GM12878 (cell line): ENCODE measurements at regions not wholly inside any gene's neighbourhood (a gene's known extent, or its start where the extent isn't known, plus 50 kb on each side); places are given as distances from the start of the nearest gene placed in this dataset.
A peak's percentile ranks its signal among the peaks of the same experiment; 100 is the strongest.

ENCODE experiments used
- ATAC-seq: fragments of 200-7000 bp; cut with Tn5 transposase; 3 replicates; pipeline ENCODE4 v1.9.1; 2020; ENCODE audit warnings: mild to moderate bottlenecking, moderate library complexity
- BruUV-seq: library from RNA; stranded (reverse); fragments of 400-500 nt; replicated peaks from 2 replicates; lab custom pipeline; 2021; lab: Mats Ljungman, UMichigan
- CTCF ChIA-PET: fragments of 300-600 bp; sonication (Branson Sonifier 250); formaldehyde crosslinking; extraction: SDS; loops from one replicate; lab custom pipeline; 2021; ENCODE audit warnings: inconsistent platforms; lab: Yijun Ruan, JAX
- POLR2A ChIA-PET: fragments of 350-600 bp; formaldehyde crosslinking; extraction: SDS; loops from one replicate; lab custom pipeline; 2021; ENCODE audit warnings: inconsistent platforms; lab: Charles Lee
- RAD21 ChIA-PET: fragments of 300-600 bp; sonication (Branson Sonifier 250); formaldehyde crosslinking; loops from one replicate; lab custom pipeline; 2023; ENCODE audit warnings: antibody characterized with exemption; ENCODE audit not compliant: unreplicated experiment; lab: Charles Lee
- SMC1A ChIA-PET: fragments of 300-600 bp; sonication (Branson Sonifier 250); formaldehyde crosslinking; loops from one replicate; lab custom pipeline; 2023; ENCODE audit not compliant: unreplicated experiment, uncharacterized antibody; lab: Charles Lee
- DNase-seq: peaks from one replicate; pipeline ENCODE4 v3.0.0-alpha.2; 2011; ENCODE audit warnings: low read depth, low spot score
- FAIRE-seq: peaks from 3 replicates; lab custom pipeline; 2011; peaks lifted over from hg19 to GRCh38; lab: Jason Lieb, UNC
- H2AFZ ChIP-seq: 2 replicates; pipeline ENCODE4 v1.6.0; 2011; ENCODE audit warnings: low read depth, low read length, control low read depth; ENCODE audit not compliant: control insufficient read depth
- H3K27ac ChIP-seq: 2 replicates; pipeline ENCODE4 v1.5.1; 2011; ENCODE audit warnings: control low read depth; ENCODE audit not compliant: control insufficient read depth, insufficient read depth
- H3K27me3 ChIP-seq, 2 experiments: replicated peaks in 1 of 2; 2 replicates each; pipeline versions ENCODE4 v1.6.0 to v1.6.1; 2011; ENCODE audit warnings: low read length in 1 of 2; ENCODE audit not compliant: control insufficient read depth in 2 of 2, insufficient read depth in 2 of 2
- H3K36me3 ChIP-seq, 2 experiments: 2 replicates each; pipeline ENCODE4 v1.5.1; 2011; ENCODE audit warnings: low read length in 1 of 2; ENCODE audit not compliant: control insufficient read depth in 2 of 2, insufficient read depth in 2 of 2
- H3K4me1 ChIP-seq: 2 replicates; pipeline ENCODE4 v1.6.1; 2011; ENCODE audit warnings: mild to moderate bottlenecking, low read length, moderate library complexity, mixed read lengths; ENCODE audit not compliant: control insufficient read depth, insufficient read depth
- H3K4me2 ChIP-seq: 2 replicates; pipeline ENCODE4 v1.6.0; 2011; ENCODE audit warnings: control low read depth; ENCODE audit not compliant: control insufficient read depth, insufficient read depth
- H3K4me3 ChIP-seq: fragments of 200-600 bp; sonication (generic); 2 replicates; pipeline ENCODE4 v1.5.1; 2016
- H3K79me2 ChIP-seq: 2 replicates; pipeline ENCODE4 v1.6.0; 2011; ENCODE audit warnings: low read length; ENCODE audit not compliant: control insufficient read depth, insufficient read depth
- H3K9ac ChIP-seq: 2 replicates; pipeline ENCODE4 v1.8.0; 2011; ENCODE audit warnings: low read length, control low read depth, mixed read lengths; ENCODE audit not compliant: control insufficient read depth, insufficient read depth
- H3K9me3 ChIP-seq: replicated peaks from 3 replicates; pipeline ENCODE4 v1.5.1; 2011; ENCODE audit warnings: mild to moderate bottlenecking, low read length; ENCODE audit not compliant: control insufficient read depth, insufficient read depth
- H4K20me1 ChIP-seq: 2 replicates; pipeline ENCODE4 v1.6.0; 2011; ENCODE audit not compliant: control insufficient read depth, insufficient read depth
- ATF3 ChIP-seq: IDR thresholded peaks from 2 replicates; pipeline ENCODE4 v1.6.1; 2011; ENCODE audit warnings: low read depth, mild to moderate bottlenecking, low read length, moderate library complexity, borderline replicate concordance; ENCODE audit errors: extremely low read depth
- BACH1 ChIP-seq: fragments of 450-650 bp; IDR thresholded peaks from 2 replicates; pipeline ENCODE4 v1.6.1; 2017; ENCODE audit warnings: mild to moderate bottlenecking, borderline replicate concordance
- CBX3 ChIP-seq: fragments of 200-600 bp; sonication (generic); IDR thresholded peaks from 2 replicates; pipeline ENCODE4 v1.6.1; 2016; ENCODE audit warnings: low read depth, borderline replicate concordance
- CREM ChIP-seq: IDR thresholded peaks from 2 replicates; pipeline ENCODE4 v1.6.1; 2014; ENCODE audit warnings: antibody characterized with exemption, low read depth
- FOXM1 ChIP-seq: IDR thresholded peaks from 2 replicates; pipeline ENCODE4 v1.6.1; 2012; ENCODE audit warnings: low read depth, mild to moderate bottlenecking, inconsistent platforms, low read length, moderate library complexity
- JUNB ChIP-seq: IDR thresholded peaks from 2 replicates; pipeline ENCODE4 v1.6.1; 2016; ENCODE audit warnings: antibody characterized with exemption, mild to moderate bottlenecking
- MEF2A ChIP-seq: IDR thresholded peaks from 2 replicates; pipeline ENCODE4 v1.6.1; 2011; ENCODE audit warnings: low read depth, mild to moderate bottlenecking, low read length, moderate library complexity; ENCODE audit not compliant: insufficient read depth
- NKRF ChIP-seq: fragments of 450-650 bp; conservative IDR thresholded peaks from 2 replicates; pipeline ENCODE4 v1.6.1; 2017; ENCODE audit warnings: mild to moderate bottlenecking, moderate library complexity
- SKIL ChIP-seq: fragments of 450-650 bp; IDR thresholded peaks from 2 replicates; pipeline ENCODE4 v1.6.1; 2017; ENCODE audit warnings: mild to moderate bottlenecking, low read depth, inconsistent platforms; ENCODE audit not compliant: poor library complexity, severe bottlenecking
- SMAD5 ChIP-seq: IDR thresholded peaks from 2 replicates; pipeline ENCODE4 v1.6.1; 2016; ENCODE audit warnings: antibody characterized with exemption, low read depth
- SP1 ChIP-seq: IDR thresholded peaks from one replicate; pipeline ENCODE4 v1.6.1; 2011; ENCODE audit warnings: low read depth, low read length
- SUZ12 ChIP-seq: fragments of 200-600 bp; sonication (generic); IDR thresholded peaks from one replicate; pipeline ENCODE4 v1.6.1; 2018; ENCODE audit warnings: antibody characterized with exemption, mild to moderate bottlenecking; ENCODE audit not compliant: unreplicated experiment
- YY1 ChIP-seq: IDR thresholded peaks from 2 replicates; pipeline ENCODE4 v1.6.1; 2011; ENCODE audit warnings: low read depth, mild to moderate bottlenecking, low read length
- ZZZ3 ChIP-seq: IDR thresholded peaks from 2 replicates; pipeline ENCODE4 v1.6.1; 2011; ENCODE audit warnings: low read depth; ENCODE audit not compliant: control insufficient read depth, insufficient read length
- WGBS: methylation state at CpG from one replicate; pipeline ENCODE4 v1.1.6; 2016; ENCODE audit warnings: low lambda C conversion rate; ENCODE audit not compliant: insufficient replicate concordance, insufficient coverage; ENCODE audit errors: missing lambda C conversion rate; 5-methylcytosine and 5-hydroxymethylcytosine counted together
- in situ Hi-C: fragments of 300-500 bp; cut with MboI; formaldehyde crosslinking; loops from 9 replicates; pipeline ENCODE4 v1.14.3; 2018; ENCODE audit warnings: mixed read lengths
- intact Hi-C: fragments of 100-400 bp; cut with micrococcal nuclease; formaldehyde crosslinking; loops from one replicate; pipeline ENCODE4 v1.14.2; 2022; ENCODE audit not compliant: unreplicated experiment
- TF ChIP-seq, protein P1 (sequence below): fragments of 450-650 bp; IDR thresholded peaks from 2 replicates; pipeline ENCODE4 v1.6.1; 2014; ENCODE audit warnings: mild to moderate bottlenecking
- TF ChIP-seq, protein P2 (sequence below): fragments of 450-650 bp; IDR thresholded peaks from 2 replicates; pipeline ENCODE4 v1.6.1; 2016; ENCODE audit warnings: mild to moderate bottlenecking

DNA sequence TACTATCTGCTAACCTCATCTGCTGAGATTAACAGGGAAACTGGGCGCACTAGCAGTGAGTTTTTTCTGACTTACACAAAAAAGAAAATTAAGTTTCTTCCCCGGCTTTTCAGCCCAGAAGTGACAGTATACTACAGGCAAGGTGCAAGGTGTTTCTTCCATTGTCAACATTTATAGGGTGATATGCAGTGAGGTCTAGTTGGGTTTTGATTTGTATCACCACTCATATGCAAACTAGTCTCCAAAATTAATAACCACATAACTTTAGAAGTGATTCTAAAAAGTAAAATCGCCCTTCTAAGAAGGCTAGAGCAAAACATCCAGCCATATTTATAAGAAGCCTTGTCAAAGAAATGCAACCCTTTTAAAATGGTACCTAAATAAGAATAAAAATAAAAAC lies 640.1 kb downstream of the ARAP2 start (continued):
- 0 out of 2 replicates have a peak, but pooled peaks have one; percentile 12 for TF ChIP-seq JUNB
- no peak for TF ChIP-seq ATF3
- no peak for TF ChIP-seq YY1
- no peak for TF ChIP-seq SUZ12
- TF ChIP-seq, protein P1, sequence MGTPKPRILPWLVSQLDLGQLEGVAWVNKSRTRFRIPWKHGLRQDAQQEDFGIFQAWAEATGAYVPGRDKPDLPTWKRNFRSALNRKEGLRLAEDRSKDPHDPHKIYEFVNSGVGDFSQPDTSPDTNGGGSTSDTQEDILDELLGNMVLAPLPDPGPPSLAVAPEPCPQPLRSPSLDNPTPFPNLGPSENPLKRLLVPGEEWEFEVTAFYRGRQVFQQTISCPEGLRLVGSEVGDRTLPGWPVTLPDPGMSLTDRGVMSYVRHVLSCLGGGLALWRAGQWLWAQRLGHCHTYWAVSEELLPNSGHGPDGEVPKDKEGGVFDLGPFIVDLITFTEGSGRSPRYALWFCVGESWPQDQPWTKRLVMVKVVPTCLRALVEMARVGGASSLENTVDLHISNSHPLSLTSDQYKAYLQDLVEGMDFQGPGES, result no peak
- TF ChIP-seq CREM, result 0 out of 2 replicates have a peak, but pooled peaks have one; percentile 24
- 0 out of 2 replicates have a peak, but pooled peaks have one; percentile 31 for TF ChIP-seq FOXM1
- TF ChIP-seq NKRF, result no peak
- no peak for TF ChIP-seq ZZZ3
- TF ChIP-seq, all 136 proteins: peak for 5

DNA sequence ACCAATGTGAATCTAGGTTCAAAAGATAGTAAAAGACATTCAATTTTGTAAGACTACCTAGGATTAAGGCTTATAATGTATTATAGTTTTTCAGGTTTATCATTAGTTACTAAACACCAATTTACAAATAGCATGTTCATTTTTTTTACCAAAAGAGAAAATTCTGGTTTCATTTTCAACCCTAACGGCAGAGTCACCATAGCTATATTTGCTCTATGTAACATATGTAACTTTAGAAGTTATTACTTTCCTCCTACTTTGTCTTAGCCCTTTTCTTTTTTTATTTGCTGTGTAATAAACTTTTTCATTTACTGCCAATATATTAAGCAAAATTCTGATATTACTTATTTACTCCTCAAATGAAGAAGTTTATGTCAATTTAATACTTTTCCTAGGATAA lies 639.6 kb downstream of the ARAP2 start:
- H3K27ac ChIP-seq, result no peak overlapping the region
- ChIA-PET SMC1A (interaction anchor here (0.6 kb wide), 1 partner anchor 725 kb away, joined by 3 read pairs; no protein-coding TSS in a partner anchor), POLR2A (no interaction called here), RAD21 (no interaction called here), CTCF (no interaction called here)
- H3K4me2 ChIP-seq, result no peak overlapping the region
- in situ Hi-C loops, result no loop called here
- no TSS peak for BruUV-seq
- FAIRE-seq (no peak), DNase-seq (no peak), ATAC-seq (peak; percentile 65)
- intact Hi-C loops, result no loop called here
- H3K36me3 ChIP-seq, result no peaks in the 10 kb centered on the region
- H3K4me1 ChIP-seq, result no peaks in the 10 kb centered on the region
- no peaks in the 10 kb centered on the region for H3K27me3 ChIP-seq
- no peaks in the 10 kb centered on the region for H3K79me2 ChIP-seq
- H3K9me3 ChIP-seq, result no peaks in the 10 kb centered on the region
- H4K20me1 ChIP-seq, result no peaks in the 10 kb centered on the region
- 36% methylated on average over 1 of the region's 1 CpG for WGBS
- H3K4me3 ChIP-seq, result no peak overlapping the region
- H3K9ac ChIP-seq, result no peak overlapping the region
- no peak overlapping the region for H2AFZ ChIP-seq
- TF ChIP-seq BACH1 (no peak), SP1 (no peak), SKIL (no peak), CBX3 (no peak), MEF2A (no peak), SMAD5 (no peak), ZZZ3 (no peak)
- TF ChIP-seq, protein P2, sequence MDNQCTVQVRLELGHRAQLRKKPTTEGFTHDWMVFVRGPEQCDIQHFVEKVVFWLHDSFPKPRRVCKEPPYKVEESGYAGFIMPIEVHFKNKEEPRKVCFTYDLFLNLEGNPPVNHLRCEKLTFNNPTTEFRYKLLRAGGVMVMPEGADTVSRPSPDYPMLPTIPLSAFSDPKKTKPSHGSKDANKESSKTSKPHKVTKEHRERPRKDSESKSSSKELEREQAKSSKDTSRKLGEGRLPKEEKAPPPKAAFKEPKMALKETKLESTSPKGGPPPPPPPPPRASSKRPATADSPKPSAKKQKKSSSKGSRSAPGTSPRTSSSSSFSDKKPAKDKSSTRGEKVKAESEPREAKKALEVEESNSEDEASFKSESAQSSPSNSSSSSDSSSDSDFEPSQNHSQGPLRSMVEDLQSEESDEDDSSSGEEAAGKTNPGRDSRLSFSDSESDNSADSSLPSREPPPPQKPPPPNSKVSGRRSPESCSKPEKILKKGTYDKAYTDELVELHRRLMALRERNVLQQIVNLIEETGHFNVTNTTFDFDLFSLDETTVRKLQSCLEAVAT, result no peak
